ENCODE measurements at regions not wholly inside any gene's neighbourhood (a gene's known extent, or its start where the extent isn't known, plus 50 kb on each side); places are given as distances from the start of the nearest gene placed in this dataset.

GRCh38 chr16:14347706-14348105 is 276.6 kb downstream of the MRTFB start:
- H4K20me1 ChIP-seq (ENCODE audit: insufficient read depth, low read length) = no peaks in the 10 kb centered on the region
- no peak overlapping the region for H3K27ac ChIP-seq (ENCODE audit: low read depth, low read length, poor library complexity, severe bottlenecking)
- no TSS peak for BruUV-seq (replicated peaks)
- intact Hi-C loops (cut with micrococcal nuclease; ENCODE audit: unreplicated experiment) = no loop called here
- peaks cover 35% of the 10 kb centered on the region for H3K4me1 ChIP-seq (ENCODE audit: insufficient read depth, low read length, poor library complexity, severe bottlenecking)
- H3K36me3 ChIP-seq (ENCODE audit: insufficient read depth, low read length) = no peaks in the 10 kb centered on the region
- H3K9me2 ChIP-seq (ENCODE audit: insufficient read depth, low read length) = no peaks in the 10 kb centered on the region
- no peaks in the 10 kb centered on the region for H3K9me3 ChIP-seq (ENCODE audit: low read length)
- ChIA-PET CTCF (ENCODE audit: unreplicated experiment) (no interaction called here), POLR2A (no interaction called here)
- no peak overlapping the region for H3K4me2 ChIP-seq (ENCODE audit: low read length)
- TF ChIP-seq CTCF (conservative IDR thresholded peaks at IDR 0.05; ENCODE audit: low read length) = no peak
- no peak for TF ChIP-seq EZH2phosphoT487 (IDR thresholded peaks at IDR 0.05; ENCODE audit: borderline replicate concordance, low read depth, low read length)
- no peak overlapping the region for H3K4me3 ChIP-seq (ENCODE audit: low read depth, low read length, poor library complexity, severe bottlenecking)
- no peak overlapping the region for H2AFZ ChIP-seq (ENCODE audit: low read length)
- DNase-seq (ENCODE audit: low spot score) = no peak
- H3K79me2 ChIP-seq (ENCODE audit: insufficient read depth, low read depth, low read length) = no peaks in the 10 kb centered on the region

GRCh38 chr16:14346278-14347142 is 275.4 kb downstream of the MRTFB start:
- TF ChIP-seq CTCF (conservative IDR thresholded peaks at IDR 0.05; ENCODE audit: low read length) (no peak), EZH2phosphoT487 (IDR thresholded peaks at IDR 0.05; ENCODE audit: borderline replicate concordance, low read depth, low read length) (no peak)
- intact Hi-C loops (cut with micrococcal nuclease; ENCODE audit: unreplicated experiment) = no loop called here
- no peak overlapping the region for H3K4me2 ChIP-seq (ENCODE audit: low read length)
- DNase-seq (ENCODE audit: low spot score) = no peak
- peaks cover 6% of the 10 kb centered on the region; the same call in 1 of the 2 replicates for H3K9me3 ChIP-seq (ENCODE audit: low read length)
- ChIA-PET CTCF (ENCODE audit: unreplicated experiment) (no interaction called here), POLR2A (no interaction called here)
- peaks cover 26% of the 10 kb centered on the region for H3K4me1 ChIP-seq (ENCODE audit: insufficient read depth, low read length, poor library complexity, severe bottlenecking)
- no peaks in the 10 kb centered on the region for H3K36me3 ChIP-seq (ENCODE audit: insufficient read depth, low read length)
- H3K9me2 ChIP-seq (ENCODE audit: insufficient read depth, low read length) = no peaks in the 10 kb centered on the region
- no peak overlapping the region for H3K4me3 ChIP-seq (ENCODE audit: low read depth, low read length, poor library complexity, severe bottlenecking)
- no peak overlapping the region for H3K27ac ChIP-seq (ENCODE audit: low read depth, low read length, poor library complexity, severe bottlenecking)
- no TSS peak for BruUV-seq (replicated peaks)
- H3K79me2 ChIP-seq (ENCODE audit: insufficient read depth, low read depth, low read length) = no peaks in the 10 kb centered on the region
- H2AFZ ChIP-seq (ENCODE audit: low read length) = no peak overlapping the region
- no peaks in the 10 kb centered on the region for H4K20me1 ChIP-seq (ENCODE audit: insufficient read depth, low read length)

- DNase-seq (ENCODE audit: low spot score) = no peak
- H4K20me1 ChIP-seq (ENCODE audit: insufficient read depth, low read length) = no peaks in the 10 kb centered on the region
- CTCF ChIA-PET (ENCODE audit: unreplicated experiment) = no interaction called here
- no peak for TF ChIP-seq EZH2phosphoT487 (IDR thresholded peaks at IDR 0.05; ENCODE audit: borderline replicate concordance, low read depth, low read length)
- TF ChIP-seq CTCF (conservative IDR thresholded peaks at IDR 0.05; ENCODE audit: low read length) = no peak
- no peaks in the 10 kb centered on the region for H3K79me2 ChIP-seq (ENCODE audit: insufficient read depth, low read depth, low read length)
- no peaks in the 10 kb centered on the region; the same call in 1 of the 2 replicates for H3K36me3 ChIP-seq (ENCODE audit: insufficient read depth, low read length)
- POLR2A ChIA-PET = no interaction called here
- H3K9me3 ChIP-seq (ENCODE audit: low read length) = peaks cover 15% of the 10 kb centered on the region; the same call in 1 of the 2 replicates
- BruUV-seq (replicated peaks) = no TSS peak
- no peaks in the 10 kb centered on the region for H3K9me2 ChIP-seq (ENCODE audit: insufficient read depth, low read length)
- H3K4me1 ChIP-seq (ENCODE audit: insufficient read depth, low read length, poor library complexity, severe bottlenecking) = peaks cover 20% of the 10 kb centered on the region
- H3K27ac ChIP-seq (ENCODE audit: low read depth, low read length, poor library complexity, severe bottlenecking) = no peak overlapping the region
- intact Hi-C loops (cut with micrococcal nuclease; ENCODE audit: unreplicated experiment) = no loop called here
- H3K4me2 ChIP-seq (ENCODE audit: low read length) = no peak overlapping the region
- no peak overlapping the region for H3K4me3 ChIP-seq (ENCODE audit: low read depth, low read length, poor library complexity, severe bottlenecking)
- no peak overlapping the region for H2AFZ ChIP-seq (ENCODE audit: low read length)
These were observed 274.5 kb downstream of the MRTFB start for GRCh38 chr16:14345512-14346115.

Data from OCI-LY7 (cell line).